ENCODE measurements at regions not wholly inside any gene's neighbourhood (a gene's known extent, or its start where the extent isn't known, plus 50 kb on each side); places are given as distances from the start of the nearest gene placed in this dataset.
"Not testable (repeated sequence)": the region's sequence is repeated elsewhere in the genome, so short reads cannot be mapped to it uniquely, and the experiment has no call there.

GRCh38 chr2:91500246-91500977 lies 2808.9 kb downstream of the RPIA start:
- not testable (repeated sequence) for FAIRE-seq; H3K27ac ChIP-seq (ENCODE audit: low read depth in 1 of 3, low read length in 2 of 3); DNase-seq; H3K27me3 ChIP-seq (ENCODE audit: control insufficient read depth in 3 of 3, insufficient read depth in 3 of 3, low read length in 3 of 3); H3K9me3 ChIP-seq (ENCODE audit: control insufficient read depth in 2 of 2, insufficient read depth in 1 of 2, low read depth in 1 of 2, low read length in 1 of 2); H3K4me3 ChIP-seq (ENCODE audit: low read depth in 1 of 3, low read length in 3 of 3); H3K36me3 ChIP-seq (ENCODE audit: control insufficient read depth in 3 of 3, insufficient read depth in 2 of 3, low read depth in 1 of 3, low read length in 3 of 3); H3K4me1 ChIP-seq (ENCODE audit: control insufficient read depth in 3 of 3, insufficient read depth in 2 of 3, low read depth in 1 of 3, low read length in 2 of 3)
- 80 to 90% (median 89%) methylated on average over 4 to 6 of the region's 6 CpGs for WGBS, 3 donors

- not testable (repeated sequence) for FAIRE-seq, DNase-seq
- WGBS, 3 donors, result 70 to 82% (median 79%) methylated on average over 5 of the region's 5 CpGs
Observed at GRCh38 chr2:91500978-91501310, 2809.5 kb downstream of the RPIA start.

GRCh38 chr2:91501481-91502080 lies 2810.1 kb downstream of the RPIA start:
- not testable (repeated sequence) for H3K4me1 ChIP-seq (ENCODE audit: control insufficient read depth in 3 of 3, insufficient read depth in 2 of 3, low read depth in 1 of 3, low read length in 2 of 3); H3K27me3 ChIP-seq (ENCODE audit: control insufficient read depth in 3 of 3, insufficient read depth in 3 of 3, low read length in 3 of 3); FAIRE-seq; H3K27ac ChIP-seq (ENCODE audit: low read depth in 1 of 3, low read length in 2 of 3); H3K9me3 ChIP-seq (ENCODE audit: control insufficient read depth in 2 of 2, insufficient read depth in 1 of 2, low read depth in 1 of 2, low read length in 1 of 2); H3K4me3 ChIP-seq (ENCODE audit: low read depth in 1 of 3, low read length in 3 of 3); DNase-seq; H3K36me3 ChIP-seq (ENCODE audit: control insufficient read depth in 3 of 3, insufficient read depth in 2 of 3, low read depth in 1 of 3, low read length in 3 of 3)
- WGBS, 3 donors, result 91 to 94% (median 92%) methylated on average over 12 to 15 of the region's 17 CpGs

More at GRCh38 chr2:91500978-91501310, 2809.5 kb downstream of the RPIA start:
- H3K36me3 ChIP-seq (ENCODE audit: control insufficient read depth in 3 of 3, insufficient read depth in 2 of 3, low read depth in 1 of 3, low read length in 3 of 3); H3K4me1 ChIP-seq (ENCODE audit: control insufficient read depth in 3 of 3, insufficient read depth in 2 of 3, low read depth in 1 of 3, low read length in 2 of 3); H3K9me3 ChIP-seq (ENCODE audit: control insufficient read depth in 2 of 2, insufficient read depth in 1 of 2, low read depth in 1 of 2, low read length in 1 of 2); H3K27ac ChIP-seq (ENCODE audit: low read depth in 1 of 3, low read length in 2 of 3); H3K27me3 ChIP-seq (ENCODE audit: control insufficient read depth in 3 of 3, insufficient read depth in 3 of 3, low read length in 3 of 3); H3K4me3 ChIP-seq (ENCODE audit: low read depth in 1 of 3, low read length in 3 of 3): not testable (repeated sequence)

- not testable (repeated sequence) for H3K4me3 ChIP-seq (ENCODE audit: low read depth in 1 of 3, low read length in 3 of 3); H3K27ac ChIP-seq (ENCODE audit: low read depth in 1 of 3, low read length in 2 of 3); H3K9me3 ChIP-seq (ENCODE audit: control insufficient read depth in 2 of 2, insufficient read depth in 1 of 2, low read depth in 1 of 2, low read length in 1 of 2); H3K4me1 ChIP-seq (ENCODE audit: control insufficient read depth in 3 of 3, insufficient read depth in 2 of 3, low read depth in 1 of 3, low read length in 2 of 3); FAIRE-seq; H3K36me3 ChIP-seq (ENCODE audit: control insufficient read depth in 3 of 3, insufficient read depth in 2 of 3, low read depth in 1 of 3, low read length in 3 of 3); H3K27me3 ChIP-seq (ENCODE audit: control insufficient read depth in 3 of 3, insufficient read depth in 3 of 3, low read length in 3 of 3); DNase-seq
- 72 to 81% (median 80%) methylated on average over 7 of the region's 8 CpGs for WGBS, 3 donors
Observed at GRCh38 chr2:91503572-91503958, 2812.1 kb downstream of the RPIA start.

GRCh38 chr2:91503959-91504741 lies 2812.7 kb downstream of the RPIA start:
- 87 to 94% (median 92%) methylated on average over 10 to 13 of the region's 13 CpGs for WGBS, 3 donors
- not testable (repeated sequence) for FAIRE-seq; H3K4me3 ChIP-seq (ENCODE audit: low read depth in 1 of 3, low read length in 3 of 3); H3K27me3 ChIP-seq (ENCODE audit: control insufficient read depth in 3 of 3, insufficient read depth in 3 of 3, low read length in 3 of 3); H3K9me3 ChIP-seq (ENCODE audit: control insufficient read depth in 2 of 2, insufficient read depth in 1 of 2, low read depth in 1 of 2, low read length in 1 of 2); DNase-seq; H3K36me3 ChIP-seq (ENCODE audit: control insufficient read depth in 3 of 3, insufficient read depth in 2 of 3, low read depth in 1 of 3, low read length in 3 of 3); H3K4me1 ChIP-seq (ENCODE audit: control insufficient read depth in 3 of 3, insufficient read depth in 2 of 3, low read depth in 1 of 3, low read length in 2 of 3); H3K27ac ChIP-seq (ENCODE audit: low read depth in 1 of 3, low read length in 2 of 3)

GRCh38 chr2:91508816-91509215 lies 2817.3 kb downstream of the RPIA start:
- 71 to 84% (median 78%) methylated on average over 1 to 2 of the region's 4 CpGs for WGBS, 3 donors
- DNase-seq; FAIRE-seq; H3K36me3 ChIP-seq (ENCODE audit: control insufficient read depth in 3 of 3, insufficient read depth in 2 of 3, low read depth in 1 of 3, low read length in 3 of 3); H3K27ac ChIP-seq (ENCODE audit: low read depth in 1 of 3, low read length in 2 of 3); H3K4me1 ChIP-seq (ENCODE audit: control insufficient read depth in 3 of 3, insufficient read depth in 2 of 3, low read depth in 1 of 3, low read length in 2 of 3); H3K9me3 ChIP-seq (ENCODE audit: control insufficient read depth in 2 of 2, insufficient read depth in 1 of 2, low read depth in 1 of 2, low read length in 1 of 2); H3K27me3 ChIP-seq (ENCODE audit: control insufficient read depth in 3 of 3, insufficient read depth in 3 of 3, low read length in 3 of 3); H3K4me3 ChIP-seq (ENCODE audit: low read depth in 1 of 3, low read length in 3 of 3): not testable (repeated sequence)

GRCh38 chr2:91509276-91509675 lies 2817.8 kb downstream of the RPIA start:
- H3K27me3 ChIP-seq (ENCODE audit: control insufficient read depth in 3 of 3, insufficient read depth in 3 of 3, low read length in 3 of 3); DNase-seq; H3K27ac ChIP-seq (ENCODE audit: low read depth in 1 of 3, low read length in 2 of 3); H3K4me3 ChIP-seq (ENCODE audit: low read depth in 1 of 3, low read length in 3 of 3); H3K36me3 ChIP-seq (ENCODE audit: control insufficient read depth in 3 of 3, insufficient read depth in 2 of 3, low read depth in 1 of 3, low read length in 3 of 3); FAIRE-seq; H3K4me1 ChIP-seq (ENCODE audit: control insufficient read depth in 3 of 3, insufficient read depth in 2 of 3, low read depth in 1 of 3, low read length in 2 of 3); H3K9me3 ChIP-seq (ENCODE audit: control insufficient read depth in 2 of 2, insufficient read depth in 1 of 2, low read depth in 1 of 2, low read length in 1 of 2): not testable (repeated sequence)
- WGBS, 3 donors, result 50 to 61% (median 51%) methylated on average over 2 to 3 of the region's 4 CpGs

- not testable (repeated sequence) for DNase-seq; H3K9me3 ChIP-seq (ENCODE audit: control insufficient read depth in 2 of 2, insufficient read depth in 1 of 2, low read depth in 1 of 2, low read length in 1 of 2); H3K4me1 ChIP-seq (ENCODE audit: control insufficient read depth in 3 of 3, insufficient read depth in 2 of 3, low read depth in 1 of 3, low read length in 2 of 3); H3K36me3 ChIP-seq (ENCODE audit: control insufficient read depth in 3 of 3, insufficient read depth in 2 of 3, low read depth in 1 of 3, low read length in 3 of 3); H3K27me3 ChIP-seq (ENCODE audit: control insufficient read depth in 3 of 3, insufficient read depth in 3 of 3, low read length in 3 of 3); FAIRE-seq; H3K4me3 ChIP-seq (ENCODE audit: low read depth in 1 of 3, low read length in 3 of 3); H3K27ac ChIP-seq (ENCODE audit: low read depth in 1 of 3, low read length in 2 of 3)
- WGBS, 3 donors, result 83 to 100% (median 85%) methylated on average over 2 of the region's 2 CpGs
Observed at GRCh38 chr2:91511166-91511565, 2819.7 kb downstream of the RPIA start.
